AG09319 (cell line): ENCODE measurements at regions not wholly inside any gene's neighbourhood (a gene's known extent, or its start where the extent isn't known, plus 50 kb on each side); places are given as distances from the start of the nearest gene placed in this dataset.

Source experiments
- DNase-seq: peaks from one replicate; pipeline ENCODE4 v3.0.0-alpha.2; 2010; ENCODE audit warnings: low read depth; ENCODE audit errors: extremely low read depth
- TF ChIP-seq, protein P1 (sequence below): IDR thresholded peaks from 2 replicates; pipeline ENCODE4 v1.5.1; 2011; ENCODE audit warnings: low read depth, mild to moderate bottlenecking, inconsistent platforms, low read length, moderate library complexity

DNA sequence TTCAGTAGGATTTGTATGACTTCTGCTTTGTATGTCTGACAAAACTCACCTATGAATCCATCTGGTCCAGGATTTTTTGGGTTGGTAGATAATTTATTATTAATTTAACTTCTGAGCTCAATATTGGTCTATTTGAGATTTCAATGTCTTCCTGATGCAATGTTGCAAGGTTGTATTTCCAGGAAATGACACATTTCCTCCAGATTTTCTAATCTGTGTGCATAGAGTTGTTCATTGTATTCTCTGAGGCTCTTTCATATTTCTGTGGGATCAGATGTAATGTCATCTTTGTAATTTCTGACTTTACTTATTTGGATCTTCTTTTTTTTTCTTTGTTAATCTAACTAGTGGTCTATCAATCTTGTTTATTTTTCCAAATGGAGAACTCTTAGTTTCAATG is 584.7 kb upstream of the SETBP1 start:
- TF ChIP-seq, protein P1, sequence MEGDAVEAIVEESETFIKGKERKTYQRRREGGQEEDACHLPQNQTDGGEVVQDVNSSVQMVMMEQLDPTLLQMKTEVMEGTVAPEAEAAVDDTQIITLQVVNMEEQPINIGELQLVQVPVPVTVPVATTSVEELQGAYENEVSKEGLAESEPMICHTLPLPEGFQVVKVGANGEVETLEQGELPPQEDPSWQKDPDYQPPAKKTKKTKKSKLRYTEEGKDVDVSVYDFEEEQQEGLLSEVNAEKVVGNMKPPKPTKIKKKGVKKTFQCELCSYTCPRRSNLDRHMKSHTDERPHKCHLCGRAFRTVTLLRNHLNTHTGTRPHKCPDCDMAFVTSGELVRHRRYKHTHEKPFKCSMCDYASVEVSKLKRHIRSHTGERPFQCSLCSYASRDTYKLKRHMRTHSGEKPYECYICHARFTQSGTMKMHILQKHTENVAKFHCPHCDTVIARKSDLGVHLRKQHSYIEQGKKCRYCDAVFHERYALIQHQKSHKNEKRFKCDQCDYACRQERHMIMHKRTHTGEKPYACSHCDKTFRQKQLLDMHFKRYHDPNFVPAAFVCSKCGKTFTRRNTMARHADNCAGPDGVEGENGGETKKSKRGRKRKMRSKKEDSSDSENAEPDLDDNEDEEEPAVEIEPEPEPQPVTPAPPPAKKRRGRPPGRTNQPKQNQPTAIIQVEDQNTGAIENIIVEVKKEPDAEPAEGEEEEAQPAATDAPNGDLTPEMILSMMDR, result no peak
- DNase-seq, result no peak

DNA sequence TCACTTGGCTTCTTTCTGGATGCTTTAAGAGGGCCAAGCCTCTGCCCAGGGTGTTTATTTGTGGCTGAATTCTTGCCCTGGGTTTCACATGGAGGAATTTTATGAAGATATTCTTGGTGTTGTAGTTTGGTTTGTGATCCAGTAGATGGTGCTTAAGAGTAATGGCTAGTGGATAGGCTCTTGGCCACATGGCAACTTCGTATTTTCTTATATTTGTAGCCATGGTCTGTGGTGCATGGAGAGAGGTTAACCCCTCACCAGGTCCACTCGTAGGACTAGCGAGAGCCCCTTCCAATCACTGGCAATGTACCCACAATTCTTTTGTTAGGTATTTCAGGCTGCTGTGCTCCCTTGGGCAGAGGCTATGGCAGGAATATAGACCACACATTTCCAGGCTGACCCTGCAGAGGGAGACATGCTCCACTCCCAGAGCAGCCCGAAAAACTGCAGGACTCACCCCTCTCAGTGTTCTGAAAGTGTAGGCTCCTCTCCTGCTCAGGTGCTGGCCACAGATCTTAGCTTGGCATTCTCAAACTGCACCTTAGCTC is 582.1 kb upstream of the SETBP1 start:
- DNase-seq, result no peak
- TF ChIP-seq, protein P1, result peak; percentile 32

DNA sequence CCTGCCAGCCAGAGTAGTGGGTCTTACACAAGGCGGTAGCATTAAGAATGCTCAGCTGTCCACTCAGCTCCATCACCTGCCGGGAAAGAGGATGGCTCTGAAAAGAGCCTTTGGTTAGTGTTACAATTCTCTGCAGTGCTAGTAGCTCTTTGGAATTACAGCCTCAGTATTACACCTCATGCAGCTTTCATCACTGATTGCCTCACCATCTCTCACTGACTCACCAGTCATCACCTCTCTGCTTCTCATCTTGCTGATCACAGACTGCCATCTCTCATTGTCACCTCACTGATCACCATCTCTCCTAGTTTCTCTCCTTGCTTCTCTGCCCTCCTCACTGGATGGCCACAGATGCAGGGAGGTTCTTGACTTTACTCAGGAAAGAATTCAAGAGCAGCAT is 573.5 kb upstream of the SETBP1 start:
- no peak for DNase-seq
- TF ChIP-seq, protein P1, result no peak

DNA sequence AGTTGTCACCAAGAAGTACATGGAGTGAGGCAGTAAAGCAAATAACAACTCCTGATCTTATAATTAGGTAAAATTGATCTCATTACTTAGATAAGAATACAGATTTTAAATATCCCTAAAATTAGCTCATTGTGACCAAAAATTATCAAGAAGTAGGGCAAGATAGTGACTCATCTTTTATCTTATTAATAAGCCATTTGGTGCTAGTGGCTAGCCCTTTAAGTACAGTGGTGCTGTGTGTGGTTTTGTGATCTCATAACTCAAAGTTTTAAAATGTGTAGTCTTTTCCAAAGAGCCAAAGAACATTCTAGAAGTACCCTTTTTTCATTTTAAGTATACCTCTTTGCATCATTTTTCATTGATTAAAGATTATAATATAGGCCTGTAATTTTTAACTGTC is 569.4 kb upstream of the SETBP1 start:
- TF ChIP-seq, protein P1, result no peak
- no peak for DNase-seq

DNA sequence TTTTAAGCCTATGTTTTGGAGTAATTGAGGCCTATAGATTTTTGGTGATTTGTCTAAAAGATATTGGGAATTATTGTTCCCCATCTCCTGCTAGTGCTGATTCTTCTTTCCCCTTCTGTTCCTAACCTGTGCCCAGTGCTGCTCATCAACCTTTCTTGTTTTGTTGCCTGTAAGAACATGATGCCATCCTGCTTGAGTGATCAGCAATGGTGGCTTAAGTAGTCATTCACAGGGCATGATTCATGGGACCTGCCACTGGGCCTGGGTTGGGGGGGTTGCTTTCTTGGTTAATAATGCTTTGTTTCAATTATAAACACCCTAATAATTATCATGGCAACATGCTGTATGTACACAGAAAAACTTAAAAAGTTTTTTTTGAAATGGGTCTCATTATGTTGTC is 562.9 kb upstream of the SETBP1 start:
- TF ChIP-seq, protein P1, result no peak
- no peak for DNase-seq

DNA sequence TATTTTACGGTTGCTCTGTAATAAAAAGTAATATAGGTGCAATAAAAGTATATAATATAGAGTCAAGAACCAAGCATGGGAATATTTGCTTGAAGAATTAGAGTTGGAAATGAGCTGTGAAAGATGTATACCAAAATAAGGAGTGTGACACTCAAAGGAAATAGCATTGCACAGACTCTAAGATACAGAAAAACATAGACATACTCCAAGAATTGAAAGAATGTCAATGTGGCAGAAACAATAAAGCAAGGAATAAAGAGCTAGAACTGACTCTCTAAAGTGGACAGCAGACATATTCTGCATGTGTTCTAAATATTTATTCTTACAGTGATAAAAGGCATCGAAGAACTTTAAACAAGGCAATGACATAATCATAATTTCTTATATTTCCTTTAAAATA is 561.1 kb upstream of the SETBP1 start:
- no peak for DNase-seq
- TF ChIP-seq, protein P1, result no peak

DNA sequence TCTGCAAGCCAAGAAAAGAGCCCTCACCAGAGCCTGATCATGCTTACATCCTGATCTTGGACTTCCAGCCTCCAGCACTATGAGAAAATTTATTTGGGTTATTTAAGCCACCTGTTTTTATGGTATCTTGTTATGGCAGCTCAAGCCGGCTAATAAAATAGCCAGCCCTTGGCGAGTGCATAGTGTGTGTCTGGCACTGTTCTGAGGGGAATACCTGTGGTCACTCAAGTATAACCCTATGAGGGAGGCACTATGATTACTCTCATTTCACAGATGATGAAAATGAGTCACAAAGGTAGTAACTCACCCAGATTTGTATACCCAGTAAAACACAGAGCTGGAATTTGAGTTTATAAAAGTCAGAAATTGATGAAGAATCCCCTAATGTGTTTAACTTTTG is 556.9 kb upstream of the SETBP1 start:
- TF ChIP-seq, protein P1, result no peak
- DNase-seq, result no peak
